ENCODE measurements at regions not wholly inside any gene's neighbourhood (a gene's known extent, or its start where the extent isn't known, plus 50 kb on each side); places are given as distances from the start of the nearest gene placed in this dataset.

- ChIA-PET CTCF (ENCODE audit: low intra/inter-chr PET ratio, low total read pairs) (no interaction called here), POLR2A (no interaction called here)
- Histone ChIP-seq H3K4me3 (replicated peaks in 1 of 3; ENCODE audit: insufficient read depth in 1 of 3, low read depth in 2 of 3, low read length in 3 of 3) (no peak overlapping the region), H3K4me1 (ENCODE audit: insufficient read depth, low read length) (no peaks in the 10 kb centered on the region), H2AFZ (ENCODE audit: low read length) (no peak overlapping the region), H3K9me3 (ENCODE audit: low read length) (no peaks in the 10 kb centered on the region), H3K79me2 (ENCODE audit: insufficient read depth, low read length) (no peaks in the 10 kb centered on the region), H4K20me1 (ENCODE audit: insufficient read depth, low read length) (no peaks in the 10 kb centered on the region), H3K27ac (ENCODE audit: extremely low read length, insufficient read depth, low read length) (no peak overlapping the region), H3K4me2 (ENCODE audit: low read depth, low read length) (no peak overlapping the region), H3K9ac (ENCODE audit: insufficient read depth, low read depth, low read length) (no peak overlapping the region), H3K36me3 (replicated peaks in 1 of 2; ENCODE audit: control insufficient read depth in 1 of 2, insufficient read depth in 2 of 2, low read length in 2 of 2) (no peaks in the 10 kb centered on the region), H3K27me3 (ENCODE audit: control insufficient read depth in 1 of 2, insufficient read depth in 2 of 2, low read length in 2 of 2) (no peaks in the 10 kb centered on the region; a peak in 1 of 5 replicates)
- in situ Hi-C loops (cut with HindIII; ENCODE audit: extremely low pct_ligation_motif_present, low pct_unique_long_range_greater_than_20kb), result no loop called here
- BruUV-seq (replicated peaks), result no TSS peak
- FAIRE-seq, result no peak
- WGBS (ENCODE audit: low lambda C conversion rate), result 38% methylated on average over 4 of the region's 4 CpGs
- intact Hi-C loops (cut with micrococcal nuclease; ENCODE audit: unreplicated experiment), result no loop called here
- ATAC-seq, result no peak
- DNase-seq (ENCODE audit: low spot score), result no peak
- TF ChIP-seq ZFP36 (IDR thresholded peaks at IDR 0.05; ENCODE audit: borderline replicate concordance, low read depth, low read length, partially characterized antibody) (no peak), GMEB1 (CRISPR knock-in tag; IDR thresholded peaks at IDR 0.05; ENCODE audit: borderline replicate concordance) (no peak), ZNF720 (CRISPR knock-in tag; IDR thresholded peaks at IDR 0.05) (no peak), ZNF660 (CRISPR knock-in tag; IDR thresholded peaks at IDR 0.05; ENCODE audit: borderline replicate concordance, low read depth) (no peak), ZNF510 (CRISPR knock-in tag; IDR thresholded peaks at IDR 0.05; ENCODE audit: low read depth) (no peak), ZGPAT (CRISPR knock-in tag; IDR thresholded peaks at IDR 0.05) (no peak), HMGXB4 (CRISPR knock-in tag; IDR thresholded peaks at IDR 0.05; ENCODE audit: borderline replicate concordance in 1 of 2, low read depth in 1 of 2) (no peak), CBX1 (IDR thresholded peaks at IDR 0.05; ENCODE audit: low read depth) (no peak), FOXO4 (CRISPR knock-in tag; conservative IDR thresholded peaks at IDR 0.05) (no peak), CBX5 (CRISPR knock-in tag; IDR thresholded peaks at IDR 0.05; ENCODE audit: borderline replicate concordance) (no peak), TGIF2 (CRISPR knock-in tag; IDR thresholded peaks at IDR 0.05) (no peak), ZNF691 (CRISPR knock-in tag; IDR thresholded peaks at IDR 0.05; ENCODE audit: borderline replicate concordance, low read depth) (no peak), ZNF629 (CRISPR knock-in tag; conservative IDR thresholded peaks at IDR 0.05) (no peak), GATAD1 (CRISPR knock-in tag; IDR thresholded peaks at IDR 0.05) (no peak), ARID2 (CRISPR knock-in tag; IDR thresholded peaks at IDR 0.05; ENCODE audit: borderline replicate concordance) (no peak), ZFP90 (CRISPR knock-in tag; IDR thresholded peaks at IDR 0.05; ENCODE audit: borderline replicate concordance) (no peak)
Observed at GRCh38 chr16:52748741-52749140, 201.8 kb upstream of the TOX3 start.
